Keratinocyte (primary cell): ENCODE measurements at regions not wholly inside any gene's neighbourhood (a gene's known extent, or its start where the extent isn't known, plus 50 kb on each side); places are given as distances from the start of the nearest gene placed in this dataset.
"Not testable (repeated sequence)": the region's sequence is repeated elsewhere in the genome, so short reads cannot be mapped to it uniquely, and the experiment has no call there.

ENCODE experiments used
- EZH2 ChIP-seq: IDR thresholded peaks from one replicate; pipeline ENCODE4 v1.6.1; 2012; ENCODE audit warnings: inconsistent platforms, mild to moderate bottlenecking, low read length, moderate library complexity
- TF ChIP-seq, protein P1 (sequence below), 3 experiments: IDR thresholded peaks in 1 of 3; conservative IDR thresholded peaks in 1 of 3; optimal IDR thresholded peaks in 1 of 3; 2 replicates in 2 of 3; 3 replicates in 1 of 3; pipeline versions ENCODE3 to v1.5.1; 2011; ENCODE audit warnings: low read length in 3 of 3, mild to moderate bottlenecking in 3 of 3, moderate library complexity in 2 of 3, control low read depth in 1 of 3, inconsistent platforms in 1 of 3; ENCODE audit not compliant: insufficient read depth in 2 of 3; ENCODE audit errors: extremely low read depth in 1 of 3

DNA sequence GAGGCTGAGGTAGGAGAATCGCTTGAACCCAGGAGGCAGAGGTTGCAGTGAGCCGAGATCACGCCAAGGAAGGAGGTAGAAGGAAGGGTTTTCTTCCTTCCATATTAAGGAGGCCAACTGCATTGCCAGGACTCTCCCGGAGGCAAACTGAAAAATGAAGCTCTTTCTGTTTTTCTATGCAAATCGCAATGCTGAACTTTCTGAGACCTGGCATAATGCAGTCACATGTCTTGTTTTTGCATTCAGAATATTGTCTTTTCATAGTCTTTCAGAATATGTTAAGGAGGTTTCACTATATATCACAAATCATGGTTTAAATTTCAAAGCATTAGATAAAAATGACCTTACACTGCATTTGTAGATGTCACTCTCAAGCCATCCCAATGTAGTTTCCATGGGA lies 133.4 kb downstream of the SPDYE17 start:
- TF ChIP-seq, protein P1, sequence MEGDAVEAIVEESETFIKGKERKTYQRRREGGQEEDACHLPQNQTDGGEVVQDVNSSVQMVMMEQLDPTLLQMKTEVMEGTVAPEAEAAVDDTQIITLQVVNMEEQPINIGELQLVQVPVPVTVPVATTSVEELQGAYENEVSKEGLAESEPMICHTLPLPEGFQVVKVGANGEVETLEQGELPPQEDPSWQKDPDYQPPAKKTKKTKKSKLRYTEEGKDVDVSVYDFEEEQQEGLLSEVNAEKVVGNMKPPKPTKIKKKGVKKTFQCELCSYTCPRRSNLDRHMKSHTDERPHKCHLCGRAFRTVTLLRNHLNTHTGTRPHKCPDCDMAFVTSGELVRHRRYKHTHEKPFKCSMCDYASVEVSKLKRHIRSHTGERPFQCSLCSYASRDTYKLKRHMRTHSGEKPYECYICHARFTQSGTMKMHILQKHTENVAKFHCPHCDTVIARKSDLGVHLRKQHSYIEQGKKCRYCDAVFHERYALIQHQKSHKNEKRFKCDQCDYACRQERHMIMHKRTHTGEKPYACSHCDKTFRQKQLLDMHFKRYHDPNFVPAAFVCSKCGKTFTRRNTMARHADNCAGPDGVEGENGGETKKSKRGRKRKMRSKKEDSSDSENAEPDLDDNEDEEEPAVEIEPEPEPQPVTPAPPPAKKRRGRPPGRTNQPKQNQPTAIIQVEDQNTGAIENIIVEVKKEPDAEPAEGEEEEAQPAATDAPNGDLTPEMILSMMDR (optimal IDR thresholded peaks at IDR 0.05 in 1 of 3, IDR thresholded peaks at IDR 0.05 in 1 of 3, conservative IDR thresholded peaks at IDR 0.05 in 1 of 3; ENCODE audit: extremely low read depth in 1 of 3, insufficient read depth in 2 of 3, low read length in 3 of 3): not testable (repeated sequence)
- TF ChIP-seq EZH2: not testable (repeated sequence)
